SU-DHL-6 (cell line): ENCODE measurements at regions not wholly inside any gene's neighbourhood (a gene's known extent, or its start where the extent isn't known, plus 50 kb on each side); places are given as distances from the start of the nearest gene placed in this dataset.

Experiments
- H2AFZ ChIP-seq: fragments of 200-600 bp; sonication (generic); 2 replicates; pipeline ENCODE4 v1.6.1; 2014; ENCODE audit warnings: low read depth, mild to moderate bottlenecking, moderate library complexity, mixed read lengths, antibody characterized with exemption, low read length; ENCODE audit not compliant: severe bottlenecking
- H3F3A ChIP-seq: fragments of 200-600 bp; shearing (Covaris generic); 2 replicates; pipeline ENCODE4 v1.6.0; 2016; ENCODE audit warnings: antibody characterized with exemption, mild to moderate bottlenecking; ENCODE audit not compliant: insufficient read depth
- H3K27ac ChIP-seq: fragments of 200-600 bp; sonication (generic); 2 replicates; pipeline ENCODE4 v1.5.1; 2016; ENCODE audit warnings: low read depth, mild to moderate bottlenecking, low read length, moderate library complexity, mixed read lengths
- H3K27me3 ChIP-seq: fragments of 200-600 bp; sonication (generic), shearing (Covaris generic); 2 replicates; pipeline ENCODE4 v1.6.0; 2014; ENCODE audit warnings: mild to moderate bottlenecking, low read length
- H3K36me3 ChIP-seq: fragments of 200-600 bp; sonication (generic); 2 replicates; pipeline ENCODE4 v1.6.1; 2014; ENCODE audit warnings: mild to moderate bottlenecking, low read length, mixed read lengths
- H3K4me2 ChIP-seq: fragments of 300-600, 200-600 bp; shearing (Covaris generic), sonication (generic); 2 replicates; pipeline ENCODE4 v1.6.0; 2014; ENCODE audit warnings: low read length, low read depth, mild to moderate bottlenecking; ENCODE audit not compliant: poor library complexity, severe bottlenecking
- H3K4me3 ChIP-seq: fragments of 200-600 bp; sonication (generic); 2 replicates; pipeline ENCODE4 v1.5.1; 2014; ENCODE audit warnings: antibody characterized with exemption, low read length, mild to moderate bottlenecking, mixed read lengths; ENCODE audit not compliant: insufficient read depth, poor library complexity, severe bottlenecking
- H3K79me2 ChIP-seq: fragments of 200-600 bp; sonication (generic); 2 replicates; pipeline ENCODE4 v1.6.1; 2014; ENCODE audit warnings: mild to moderate bottlenecking, low read length, moderate library complexity; ENCODE audit not compliant: insufficient read depth
- H3K9ac ChIP-seq: fragments of 200-600 bp; sonication (generic); 2 replicates; pipeline ENCODE4 v1.7.0; 2014; ENCODE audit warnings: mild to moderate bottlenecking, low read length
- H3K9me2 ChIP-seq: fragments of 200-600 bp; sonication (generic); replicated peaks from 2 replicates; pipeline ENCODE4 v1.6.1; 2014; ENCODE audit warnings: low read length; ENCODE audit not compliant: insufficient read depth
- H3K9me3 ChIP-seq: fragments of 200-600 bp; sonication (generic); 2 replicates; pipeline ENCODE4 v1.6.1; 2014; ENCODE audit warnings: low read length, mixed read lengths; ENCODE audit not compliant: insufficient read depth
- H4K20me1 ChIP-seq: fragments of 200-600 bp; sonication (generic); 2 replicates; pipeline ENCODE4 v1.6.1; 2014; ENCODE audit warnings: low read depth, mild to moderate bottlenecking, antibody characterized with exemption, low read length, moderate library complexity, mixed read lengths
- CTCF ChIP-seq: fragments of 200-600 bp; sonication (generic); IDR thresholded peaks from one replicate; pipeline ENCODE4 v1.5.1; 2017; ENCODE audit warnings: antibody characterized with exemption, mild to moderate bottlenecking, low read length, moderate library complexity; ENCODE audit not compliant: insufficient read depth, poor library complexity, severe bottlenecking
- EZH2phosphoT487 ChIP-seq: fragments of 200-600 bp; sonication (generic), shearing (Covaris generic); conservative IDR thresholded peaks from 2 replicates; pipeline ENCODE4 v1.6.1; 2018; ENCODE audit warnings: mild to moderate bottlenecking, antibody characterized with exemption, low read length, moderate library complexity, mixed read lengths

DNA sequence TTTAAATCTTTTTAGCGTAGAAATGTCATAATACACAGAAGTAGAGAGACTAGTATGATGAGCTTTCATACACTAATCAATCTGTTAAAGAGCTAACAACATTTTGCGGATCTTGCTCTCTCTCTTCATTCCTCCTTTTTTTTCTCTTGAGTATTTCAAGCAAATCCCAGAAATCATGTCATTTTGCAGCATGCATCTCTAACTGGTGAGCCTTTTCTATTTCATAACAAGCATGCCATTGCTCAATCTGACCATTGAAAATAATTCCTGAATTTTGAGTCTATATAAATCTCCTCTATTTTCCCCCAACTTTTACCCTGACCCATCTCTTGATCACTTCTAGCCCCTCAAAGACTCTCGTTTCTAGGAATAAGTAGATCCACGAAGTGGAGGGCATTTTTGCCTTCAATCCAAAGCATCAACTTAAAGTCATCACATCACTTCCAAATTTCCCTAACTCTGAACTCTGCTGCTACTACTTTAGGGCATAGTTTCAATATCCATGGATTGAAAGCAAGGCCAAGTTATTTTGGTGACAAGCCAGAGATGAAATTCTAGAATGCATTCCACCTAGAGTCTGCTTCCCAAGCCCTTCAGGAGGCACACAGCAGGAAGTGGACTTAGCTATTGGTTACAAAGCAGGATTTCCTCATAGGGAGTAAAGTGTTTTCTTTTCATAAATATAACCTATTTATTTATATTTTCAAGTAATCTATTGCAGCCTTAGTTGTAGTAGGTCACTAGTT is 253.5 kb upstream of the ZPLD1 start:
- H2AFZ ChIP-seq, result no peak overlapping the region
- H3K9ac ChIP-seq, result no peak overlapping the region
- H3K27me3 ChIP-seq, result no peaks in the 10 kb centered on the region
- H3K4me3 ChIP-seq, result no peak overlapping the region
- H4K20me1 ChIP-seq, result no peaks in the 10 kb centered on the region
- TF ChIP-seq CTCF (no peak), EZH2phosphoT487 (no peak)
- no peak overlapping the region for H3K4me2 ChIP-seq
- H3F3A ChIP-seq, result no peaks in the 10 kb centered on the region
- no peaks in the 10 kb centered on the region for H3K9me3 ChIP-seq
- H3K36me3 ChIP-seq, result no peaks in the 10 kb centered on the region
- no peaks in the 10 kb centered on the region for H3K79me2 ChIP-seq
- H3K27ac ChIP-seq, result no peak overlapping the region
- H3K9me2 ChIP-seq, result no peaks in the 10 kb centered on the region

GRCh38 chr3:102182162-102182561 is 252.7 kb upstream of the ZPLD1 start:
- Histone ChIP-seq H3K36me3 (no peaks in the 10 kb centered on the region), H3K9ac (no peak overlapping the region), H2AFZ (no peak overlapping the region), H3K9me2 (no peaks in the 10 kb centered on the region), H3K27me3 (no peaks in the 10 kb centered on the region), H4K20me1 (no peaks in the 10 kb centered on the region), H3K9me3 (no peaks in the 10 kb centered on the region), H3K27ac (no peak overlapping the region), H3K4me3 (no peak overlapping the region), H3F3A (no peaks in the 10 kb centered on the region), H3K4me2 (no peak overlapping the region), H3K79me2 (no peaks in the 10 kb centered on the region)
- TF ChIP-seq EZH2phosphoT487 (no peak), CTCF (no peak)

- H3K4me2 ChIP-seq, result no peak overlapping the region
- no peaks in the 10 kb centered on the region for H3K36me3 ChIP-seq
- H3K4me3 ChIP-seq, result no peak overlapping the region
- H3K27me3 ChIP-seq, result no peaks in the 10 kb centered on the region
- no peak overlapping the region for H3K27ac ChIP-seq
- H2AFZ ChIP-seq, result no peak overlapping the region
- H3K79me2 ChIP-seq, result no peaks in the 10 kb centered on the region
- TF ChIP-seq EZH2phosphoT487 (no peak), CTCF (no peak)
- no peak overlapping the region for H3K9ac ChIP-seq
- no peaks in the 10 kb centered on the region for H4K20me1 ChIP-seq
- H3F3A ChIP-seq, result no peaks in the 10 kb centered on the region
- H3K9me3 ChIP-seq, result no peaks in the 10 kb centered on the region
- H3K9me2 ChIP-seq, result no peaks in the 10 kb centered on the region
Measured at GRCh38 chr3:102183186-102183585, 251.6 kb upstream of the ZPLD1 start.
